Activated CD4-positive, alpha-beta T cell treated with anti-CD3 and anti-CD28 coated beads for 36 hours (primary cell): ENCODE measurements at regions not wholly inside any gene's neighbourhood (a gene's known extent, or its start where the extent isn't known, plus 50 kb on each side); places are given as distances from the start of the nearest gene placed in this dataset.

Experiments used
- ATAC-seq: fragments of 200-7000 bp; cut with Tn5 transposase; one replicate; pipeline ENCODE4 v1.10.0; 2021; ENCODE audit warnings: mild to moderate bottlenecking, moderate library complexity
- CTCF ChIA-PET: fragments of 350-600 bp; sonication (Branson Sonifier 250); formaldehyde crosslinking; loops from one replicate; lab custom pipeline; 2021; ENCODE audit warnings: antibody characterized with exemption; lab: Charles Lee
- POLR2A ChIA-PET: fragments of 350-600 bp; sonication (Branson Sonifier 250); formaldehyde crosslinking; loops from one replicate; lab custom pipeline; 2021; ENCODE audit warnings: antibody characterized with exemption, inconsistent platforms; lab: Charles Lee
- DNase-seq: peaks from one replicate; pipeline ENCODE4 v3.0.0-alpha.2; 2020
- H3K27ac Mint-ChIP-seq: one replicate; pipeline ENCODE4 v1.8.0; 2021; ENCODE audit warnings: mixed read lengths
- H3K27me3 Mint-ChIP-seq: one replicate; pipeline ENCODE4 v1.8.0; 2021; ENCODE audit warnings: mixed read lengths
- H3K36me3 Mint-ChIP-seq: one replicate; pipeline ENCODE4 v1.8.0; 2021; ENCODE audit warnings: low read depth, mixed read lengths
- H3K4me1 Mint-ChIP-seq: one replicate; pipeline ENCODE4 v1.8.0; 2021; ENCODE audit warnings: mixed read lengths
- H3K4me3 Mint-ChIP-seq: one replicate; pipeline ENCODE4 v1.8.0; 2021; ENCODE audit warnings: mild to moderate bottlenecking, moderate library complexity, mixed read lengths
- H3K9me3 Mint-ChIP-seq: one replicate; pipeline ENCODE4 v1.8.0; 2021; ENCODE audit warnings: low read depth, mixed read lengths
- intact Hi-C, 2 experiments: fragments of 100-400 bp; cut with DNase I in 1 of 2; cut with micrococcal nuclease in 1 of 2; formaldehyde crosslinking; loops; one replicate each; pipeline versions ENCODE4 v1.14.2 to v1.15.1; 2022 to 2024; cut with DNase I, micrococcal nuclease

DNA sequence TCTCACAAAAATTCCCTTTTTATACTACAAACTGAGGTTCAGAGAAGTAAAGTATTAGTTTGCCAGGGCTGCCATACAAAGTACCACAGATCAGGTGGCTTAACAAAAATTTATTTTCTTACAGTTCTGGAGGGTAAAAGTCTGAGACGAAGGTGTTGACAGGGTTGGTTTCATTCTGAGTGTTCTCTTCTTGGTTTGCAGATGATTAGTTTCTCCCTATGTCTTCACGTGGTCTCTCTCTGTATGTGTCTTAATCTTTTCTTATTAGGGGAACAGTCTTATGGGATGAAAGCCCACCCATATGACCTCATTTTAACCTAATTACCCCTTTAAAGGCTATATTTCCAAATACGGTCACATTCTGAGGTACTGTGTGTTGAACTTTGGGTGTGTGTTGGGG is 274.2 kb downstream of the BRINP1 start:
- intact Hi-C loops = no loop called here
- ChIA-PET POLR2A (no interaction called here), CTCF (no interaction called here)
- peaks cover 4% of the 10 kb centered on the region for H3K9me3 Mint-ChIP-seq
- H3K4me1 Mint-ChIP-seq = no peaks in the 10 kb centered on the region
- H3K36me3 Mint-ChIP-seq = no peaks in the 10 kb centered on the region
- no peak overlapping the region for H3K4me3 Mint-ChIP-seq
- no peak overlapping the region for H3K27ac Mint-ChIP-seq
- ATAC-seq (no peak), DNase-seq (no peak)
- H3K27me3 Mint-ChIP-seq = no peaks in the 10 kb centered on the region

DNA sequence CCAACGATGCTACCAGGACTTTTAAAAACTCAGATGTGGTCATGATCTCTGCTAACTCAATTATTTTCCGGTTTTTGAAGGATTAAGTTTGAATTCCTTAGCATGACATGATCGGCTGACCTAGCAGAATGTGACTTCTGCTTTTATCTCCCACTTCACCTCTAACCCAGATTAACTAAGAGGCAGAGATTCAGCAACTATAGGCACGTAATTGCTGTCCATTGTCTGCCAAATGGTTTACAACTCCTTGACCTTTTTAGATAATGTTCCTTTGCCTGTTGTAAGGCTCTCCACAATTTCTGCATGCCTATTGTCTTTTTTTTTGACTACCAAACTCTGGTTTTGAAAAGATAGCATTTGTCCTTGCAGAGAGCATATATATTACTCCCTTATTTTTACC is 268.2 kb downstream of the BRINP1 start:
- Mint-ChIP-seq H3K4me1 (no peaks in the 10 kb centered on the region), H3K36me3 (no peaks in the 10 kb centered on the region), H3K9me3 (peaks cover 1% of the 10 kb centered on the region), H3K27me3 (no peaks in the 10 kb centered on the region), H3K27ac (no peak overlapping the region), H3K4me3 (no peak overlapping the region)
- ChIA-PET CTCF (no interaction called here), POLR2A (no interaction called here)
- intact Hi-C loops = no loop called here
- DNase-seq (no peak), ATAC-seq (no peak)

DNA sequence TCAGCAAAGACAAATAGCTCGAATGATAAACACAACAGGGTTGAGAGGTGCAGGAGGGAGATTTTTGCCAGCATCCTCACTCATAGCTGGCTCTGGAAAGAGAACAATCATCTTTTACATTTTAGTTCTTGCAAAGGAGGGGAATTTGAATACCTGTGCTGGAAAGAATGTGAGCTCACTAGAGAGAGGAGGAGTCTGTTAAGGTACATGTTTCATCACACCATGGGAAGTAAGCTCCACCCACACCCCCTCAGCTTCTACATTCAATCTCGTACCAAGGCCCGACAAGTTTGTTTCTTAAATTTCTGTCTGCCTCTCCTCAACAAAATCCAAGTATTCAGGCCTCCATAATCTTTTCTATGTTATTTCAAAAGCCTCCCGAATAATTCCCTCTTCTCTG is 254.6 kb downstream of the BRINP1 start:
- POLR2A ChIA-PET = no interaction called here
- no peak overlapping the region for H3K4me3 Mint-ChIP-seq
- intact Hi-C loops = no loop called here
- CTCF ChIA-PET = no interaction called here
- H3K36me3 Mint-ChIP-seq = no peaks in the 10 kb centered on the region
- DNase-seq = no peak
- no peak overlapping the region for H3K27ac Mint-ChIP-seq
- no peaks in the 10 kb centered on the region for H3K27me3 Mint-ChIP-seq
- no peak for ATAC-seq
- no peaks in the 10 kb centered on the region for H3K4me1 Mint-ChIP-seq
- H3K9me3 Mint-ChIP-seq = no peaks in the 10 kb centered on the region
